Stimulated activated CD4-positive, alpha-beta T cell treated with anti-CD3 and anti-CD28 coated beads, Interleukin-2, amount 100 ng/mL, for 24 hours (primary cell): ENCODE measurements at regions not wholly inside any gene's neighbourhood (a gene's known extent, or its start where the extent isn't known, plus 50 kb on each side); places are given as distances from the start of the nearest gene placed in this dataset.
"Not testable (repeated sequence)": the region's sequence is repeated elsewhere in the genome, so short reads cannot be mapped to it uniquely, and the experiment has no call there.

Source experiments
- DNase-seq, 2 donors: peaks; one replicate each; pipeline ENCODE4 v3.0.0-alpha.2; 2020

- peak in 1 of 2 donors; percentile 14 for DNase-seq
Measured at GRCh38 chr21:20882462-20883407, 115.5 kb upstream of the NCAM2 start.

DNA sequence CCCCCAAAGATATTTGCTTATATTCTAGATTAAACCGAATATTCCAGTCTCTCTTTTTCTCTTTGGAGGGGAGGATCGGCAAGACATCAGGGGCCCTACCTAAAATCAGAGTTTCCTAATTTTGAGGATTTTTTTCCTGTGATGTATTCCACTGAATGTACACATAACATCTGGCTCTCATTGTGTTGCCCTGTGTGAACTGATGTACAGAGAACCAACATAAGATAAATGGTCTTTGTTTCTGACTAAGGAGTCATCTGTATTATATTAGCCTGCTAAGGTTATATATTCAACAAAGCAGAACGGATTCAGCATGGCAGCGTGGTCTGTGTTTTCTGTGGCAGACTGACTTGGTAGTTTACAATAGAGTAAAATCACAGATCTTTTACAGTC, 114.8 kb upstream of the NCAM2 start:
- DNase-seq = no peak

DNA sequence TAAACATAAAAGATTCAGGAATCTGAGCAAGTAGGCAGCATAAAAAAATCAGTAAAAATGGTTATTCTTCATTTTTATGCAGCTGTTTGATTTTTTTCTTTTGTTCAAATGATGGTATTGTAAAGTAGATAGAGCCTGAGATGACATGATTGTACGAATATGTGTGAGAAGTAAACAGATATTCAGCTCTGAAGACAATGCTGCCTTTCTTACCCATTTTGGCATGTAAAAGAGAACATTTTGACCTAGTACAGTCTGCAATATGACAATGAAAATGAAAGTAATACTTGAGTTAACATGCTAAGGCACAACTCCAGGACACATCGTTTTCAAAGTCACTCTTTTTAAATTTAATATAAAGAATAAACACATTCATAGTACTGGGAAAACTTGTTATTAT, 95.7 kb upstream of the NCAM2 start:
- no peak for DNase-seq

- no peak for DNase-seq
Measured at GRCh38 chr21:20902998-20903397, 95.2 kb upstream of the NCAM2 start.

DNA sequence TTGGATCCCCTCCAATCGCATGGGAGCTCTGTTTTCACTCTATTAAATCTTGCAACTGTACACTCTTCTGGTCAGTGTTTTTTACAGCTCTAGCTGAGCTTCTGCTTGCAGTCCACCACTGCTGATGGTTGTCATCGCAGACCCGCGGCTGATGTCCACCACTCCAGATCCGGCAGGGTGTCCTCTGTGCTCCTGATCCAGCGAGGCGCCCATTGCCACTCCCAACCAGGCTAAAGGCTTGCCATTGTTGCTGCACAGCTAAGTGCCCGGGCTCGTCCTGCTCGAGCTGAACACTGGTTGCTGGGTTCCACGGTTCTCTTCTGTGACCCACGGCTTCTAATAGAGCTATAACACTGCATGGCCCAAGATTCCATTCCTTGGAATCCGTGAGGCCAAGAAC, 70.7 kb upstream of the NCAM2 start:
- not testable (repeated sequence) for DNase-seq

GRCh38 chr21:20942523-20942922, 55.7 kb upstream of the NCAM2 start:
- no peak for DNase-seq

DNA sequence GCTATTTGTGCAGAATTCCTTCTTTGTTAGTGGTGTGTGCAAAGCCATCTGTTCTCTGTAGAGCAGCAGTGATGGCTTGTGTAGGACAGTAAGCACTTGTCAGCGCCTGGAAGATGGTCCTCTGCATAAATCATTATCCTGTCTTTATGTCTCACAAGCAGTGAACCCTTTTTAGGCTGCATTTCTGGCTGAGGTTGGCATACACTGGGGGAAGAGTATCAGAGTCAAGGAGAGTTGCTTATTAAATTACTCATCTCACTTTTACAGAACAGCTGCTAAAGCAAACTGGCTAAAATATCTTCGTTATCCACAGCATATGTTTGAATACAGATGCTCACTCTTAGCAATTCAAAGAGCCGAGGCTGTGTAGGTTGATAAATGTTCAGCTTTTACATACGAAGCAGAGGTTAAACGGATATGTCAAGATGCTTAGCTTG, 54.6 kb upstream of the NCAM2 start:
- DNase-seq = no peak

DNA sequence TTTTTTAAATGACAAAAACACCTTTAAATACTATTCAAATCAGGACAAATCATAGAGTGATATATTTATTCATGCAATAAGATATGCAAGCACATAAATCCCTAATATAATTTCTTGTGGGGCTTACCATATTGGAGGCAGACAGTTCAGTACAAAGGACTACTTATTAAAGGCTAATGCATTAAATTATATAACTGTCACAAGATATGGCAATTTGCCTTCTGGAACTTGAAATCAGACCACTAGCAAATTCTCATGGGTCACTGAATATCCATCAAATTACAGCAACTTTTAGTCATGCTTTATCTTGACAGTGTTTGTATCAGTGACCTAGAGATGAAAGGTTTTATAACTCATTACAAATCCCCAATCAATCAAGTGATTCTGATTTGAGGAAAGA, 54.1 kb upstream of the NCAM2 start:
- DNase-seq = no peak

- no peak for DNase-seq
Measured at GRCh38 chr21:20946701-20947100, 51.5 kb upstream of the NCAM2 start.
